PFSK-1 (cell line): ENCODE measurements at regions not wholly inside any gene's neighbourhood (a gene's known extent, or its start where the extent isn't known, plus 50 kb on each side); places are given as distances from the start of the nearest gene placed in this dataset.

ENCODE experiments used
- POLR2AphosphoS5 ChIP-seq: IDR thresholded peaks from 2 replicates; pipeline ENCODE4 v1.6.1; 2012; ENCODE audit warnings: low read depth, mild to moderate bottlenecking, control low read depth, low read length, moderate library complexity
- REST ChIP-seq, 2 experiments: IDR thresholded peaks; 2 replicates each; pipeline versions ENCODE4 v1.6.1 to v1.8.0; 2011 to 2012; ENCODE audit warnings: low read depth in 2 of 2, low read length in 2 of 2, control low read depth in 1 of 2, inconsistent platforms in 1 of 2, mild to moderate bottlenecking in 1 of 2, moderate library complexity in 1 of 2; ENCODE audit not compliant: insufficient read depth in 1 of 2
- TAF1 ChIP-seq: IDR thresholded peaks from 2 replicates; pipeline ENCODE4 v1.6.1; 2012; ENCODE audit warnings: low read length, control low read depth, borderline replicate concordance; ENCODE audit not compliant: insufficient read depth

GRCh38 chr12:87441511-87441910 lies 587.7 kb downstream of the C12orf50 start:
- no peak for TF ChIP-seq REST (IDR thresholded peaks at IDR 0.05; ENCODE audit: insufficient read depth in 1 of 2, low read depth in 2 of 2, low read length in 2 of 2)
- TF ChIP-seq TAF1, result no peak
- TF ChIP-seq POLR2AphosphoS5, result no peak
